HTR-8/SVneo (cell line): ENCODE measurements at regions not wholly inside any gene's neighbourhood (a gene's known extent, or its start where the extent isn't known, plus 50 kb on each side); places are given as distances from the start of the nearest gene placed in this dataset.
"Not testable (repeated sequence)": the region's sequence is repeated elsewhere in the genome, so short reads cannot be mapped to it uniquely, and the experiment has no call there.

ENCODE experiments used
- DNase-seq: peaks from one replicate; pipeline ENCODE4 v3.0.0; 2011; ENCODE audit warnings: low spot score, mixed read lengths; ENCODE audit not compliant: insufficient read length
- FAIRE-seq: peaks from 2 replicates; lab custom pipeline; 2011; peaks lifted over from hg19 to GRCh38; lab: Jason Lieb, UNC

DNA sequence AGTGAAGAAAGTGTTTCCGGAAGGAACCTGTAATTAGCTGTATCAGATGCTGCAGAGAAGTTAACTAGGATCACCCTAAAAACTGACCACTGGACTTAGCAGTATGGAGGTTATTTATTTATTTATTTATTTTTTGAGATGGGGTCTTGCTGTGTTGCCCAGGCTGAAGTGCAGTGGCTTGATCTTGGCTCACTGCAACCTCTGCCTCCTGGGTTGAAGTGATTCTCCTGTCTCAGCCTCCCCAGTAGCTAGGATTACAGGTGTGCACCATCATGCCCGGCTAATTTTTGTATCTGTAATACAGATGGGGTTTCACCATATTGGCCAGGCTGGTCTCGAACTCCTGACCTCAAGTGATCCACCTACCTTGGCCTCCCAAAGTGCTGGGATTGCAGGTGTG, 156.6 kb upstream of the TBL1XR1 start:
- not testable (repeated sequence) for FAIRE-seq, DNase-seq

DNA sequence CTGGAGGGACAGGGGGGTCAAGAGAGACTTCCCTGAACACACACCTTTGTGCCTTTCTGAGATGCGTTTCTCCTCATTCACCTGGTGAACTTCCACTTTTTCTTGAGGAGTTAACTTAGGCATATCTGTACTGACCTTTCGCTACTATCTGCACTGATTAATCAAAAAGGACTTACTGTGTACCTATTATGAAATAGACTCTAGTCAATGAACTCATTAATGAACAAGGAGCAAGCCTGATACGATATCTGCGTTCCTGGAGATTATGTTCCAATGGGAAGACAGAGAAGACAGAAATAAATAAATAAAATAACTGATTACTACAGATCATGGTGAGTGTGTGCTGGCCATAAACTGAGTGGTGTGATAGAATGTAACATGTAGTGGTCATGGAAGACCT, 157.2 kb upstream of the TBL1XR1 start:
- FAIRE-seq (no peak), DNase-seq (no peak)

DNA sequence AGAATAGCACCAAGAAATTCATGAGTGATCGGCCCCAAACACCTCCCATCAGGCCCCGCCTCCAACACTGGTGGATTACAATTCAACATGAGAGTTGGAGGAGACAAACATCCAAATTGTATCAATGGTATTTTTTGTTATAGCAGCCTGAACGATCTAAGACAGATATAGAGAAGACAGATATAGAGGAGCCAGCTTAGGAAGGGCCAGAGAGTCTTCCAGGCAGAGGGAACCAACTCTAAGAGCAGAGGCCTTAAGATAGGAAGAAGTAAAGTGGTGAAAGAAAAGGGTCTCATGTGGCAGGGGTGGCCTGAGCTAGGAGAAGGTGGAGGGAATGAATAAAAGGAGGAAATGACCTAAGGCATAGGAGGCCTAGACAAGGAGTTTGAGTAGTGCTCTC, 158.8 kb upstream of the TBL1XR1 start:
- FAIRE-seq (no peak), DNase-seq (no peak)

DNA sequence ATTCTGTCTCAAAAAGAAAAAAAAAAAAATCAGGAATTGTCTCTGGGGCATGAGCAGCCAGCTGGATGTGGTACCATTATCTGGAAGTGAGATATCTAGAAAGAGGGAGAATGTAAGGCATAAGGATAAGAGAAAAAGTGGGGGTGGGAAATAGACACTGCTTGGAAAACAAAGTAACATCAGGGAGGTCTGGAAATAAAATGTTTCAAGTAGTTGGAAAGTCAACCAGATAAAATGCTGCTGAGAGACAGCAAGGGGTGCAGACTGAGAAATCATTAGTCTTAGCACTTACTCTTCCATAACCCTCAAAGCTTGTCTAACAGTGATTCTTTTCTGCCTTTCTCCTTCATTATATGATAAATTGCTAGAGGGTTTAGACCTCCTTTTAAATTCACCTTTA, 159.7 kb upstream of the TBL1XR1 start:
- DNase-seq, result no peak
- FAIRE-seq, result no peak

DNA sequence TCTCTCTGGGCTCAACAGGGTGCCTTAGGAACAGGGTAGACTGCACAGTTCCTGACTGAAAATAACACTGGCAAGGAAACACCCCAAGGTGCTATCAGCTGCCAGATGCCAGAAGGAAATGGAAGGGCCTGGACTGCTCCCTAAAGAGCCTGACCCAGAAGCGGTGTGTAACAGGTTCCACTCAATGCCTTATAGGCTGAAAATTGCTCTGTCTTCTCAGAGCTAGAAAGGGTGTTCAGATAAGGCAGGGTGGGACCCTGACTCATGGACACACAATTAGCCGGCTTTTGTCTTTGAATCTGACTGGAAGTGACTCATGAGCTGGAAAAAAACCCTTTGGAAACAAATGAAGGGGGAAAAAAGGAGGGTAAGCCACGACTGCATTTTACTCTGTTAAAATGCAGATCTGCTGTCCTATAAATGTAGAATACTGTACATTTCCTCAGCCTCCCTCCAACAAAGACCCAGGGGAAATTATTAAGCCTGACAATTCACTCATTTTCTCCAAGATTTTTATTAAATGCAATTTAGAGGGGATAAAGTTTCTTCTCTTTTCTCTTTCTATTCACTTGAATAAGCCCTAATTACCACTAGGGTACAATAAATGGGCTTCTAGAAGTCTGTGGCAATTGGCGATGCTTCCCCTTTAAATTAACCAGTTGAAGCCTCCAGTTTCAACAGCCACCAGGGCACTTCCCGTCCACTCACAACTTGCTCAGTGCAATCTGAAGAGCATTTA, 160.2 kb upstream of the TBL1XR1 start:
- DNase-seq (peak; percentile 55), FAIRE-seq (no peak)

DNA sequence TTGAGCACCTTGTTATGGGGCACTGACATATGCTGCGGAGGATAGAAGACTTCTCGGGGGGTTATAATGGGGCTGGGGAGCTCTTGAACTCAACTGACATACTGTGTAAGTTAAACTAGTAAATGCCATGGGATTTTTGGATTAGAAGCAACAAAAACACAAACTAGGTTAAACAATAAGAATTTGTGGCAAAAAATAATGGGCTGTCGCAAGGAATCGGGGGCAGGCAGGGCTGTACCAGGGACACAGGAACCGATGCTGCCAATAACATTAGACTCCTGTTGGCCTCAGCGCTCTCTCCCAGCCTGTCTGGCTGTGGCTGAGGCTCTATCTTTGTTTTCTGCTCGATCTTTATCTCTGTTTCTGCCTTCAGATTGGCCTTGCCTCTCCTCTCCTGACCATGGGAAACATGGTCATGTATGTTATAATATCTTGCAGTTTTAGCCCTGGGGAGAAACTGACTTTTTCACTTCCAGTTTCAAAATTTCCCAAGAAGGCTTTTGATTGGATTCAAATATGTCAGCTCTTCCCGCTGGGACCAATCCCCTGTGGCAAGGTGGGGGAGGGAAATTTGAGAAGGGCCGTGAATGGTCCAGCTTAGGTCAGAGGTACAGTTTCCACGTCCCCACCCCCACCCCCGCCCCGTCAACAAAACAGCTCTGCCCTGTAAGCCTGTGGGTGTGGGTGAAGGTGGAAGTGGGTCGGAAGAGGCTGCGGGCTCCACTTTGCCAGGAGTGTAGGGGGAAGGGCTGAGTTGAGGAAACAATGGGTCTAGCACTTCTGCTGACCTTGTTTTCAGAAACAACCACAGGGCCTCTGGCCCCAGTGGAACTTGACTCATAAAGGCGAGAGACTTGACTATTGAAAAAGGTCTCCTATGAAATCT, 161.1 kb upstream of the TBL1XR1 start:
- FAIRE-seq, result no peak

DNA sequence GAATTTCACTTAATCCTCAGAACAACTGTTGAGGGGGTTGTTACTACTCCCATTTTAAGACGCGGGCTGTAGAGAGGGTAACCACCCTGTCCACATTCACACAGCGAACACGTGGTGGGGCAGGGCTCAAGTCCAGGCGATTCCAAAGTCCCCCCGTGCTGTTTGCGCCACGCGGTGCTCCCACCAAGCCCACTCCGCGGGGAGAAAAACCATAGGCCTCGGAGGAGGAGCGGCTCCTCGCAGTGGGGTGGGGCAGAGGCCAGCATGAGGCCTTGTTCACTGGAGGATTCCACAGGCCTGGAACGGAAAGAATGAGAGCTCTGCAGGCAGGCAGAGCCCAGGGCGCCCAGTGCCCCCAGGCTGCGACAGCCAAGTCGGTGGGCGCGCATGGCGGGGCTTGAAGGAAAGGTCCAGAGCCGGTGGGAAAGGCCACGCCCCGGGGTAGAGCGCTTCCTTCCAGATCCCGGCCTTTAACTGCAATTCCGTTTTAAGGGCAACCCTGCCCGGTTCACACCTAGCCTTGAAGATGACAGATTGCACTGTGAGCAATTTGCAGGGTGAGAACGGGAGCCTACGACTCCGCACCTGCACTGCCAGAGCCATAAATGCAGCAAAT, 161.8 kb upstream of the TBL1XR1 start:
- DNase-seq (no peak), FAIRE-seq (no peak)

More for the DNA sequence above, 161.1 kb upstream of the TBL1XR1 start:
- DNase-seq, result peak; percentile 71

DNA sequence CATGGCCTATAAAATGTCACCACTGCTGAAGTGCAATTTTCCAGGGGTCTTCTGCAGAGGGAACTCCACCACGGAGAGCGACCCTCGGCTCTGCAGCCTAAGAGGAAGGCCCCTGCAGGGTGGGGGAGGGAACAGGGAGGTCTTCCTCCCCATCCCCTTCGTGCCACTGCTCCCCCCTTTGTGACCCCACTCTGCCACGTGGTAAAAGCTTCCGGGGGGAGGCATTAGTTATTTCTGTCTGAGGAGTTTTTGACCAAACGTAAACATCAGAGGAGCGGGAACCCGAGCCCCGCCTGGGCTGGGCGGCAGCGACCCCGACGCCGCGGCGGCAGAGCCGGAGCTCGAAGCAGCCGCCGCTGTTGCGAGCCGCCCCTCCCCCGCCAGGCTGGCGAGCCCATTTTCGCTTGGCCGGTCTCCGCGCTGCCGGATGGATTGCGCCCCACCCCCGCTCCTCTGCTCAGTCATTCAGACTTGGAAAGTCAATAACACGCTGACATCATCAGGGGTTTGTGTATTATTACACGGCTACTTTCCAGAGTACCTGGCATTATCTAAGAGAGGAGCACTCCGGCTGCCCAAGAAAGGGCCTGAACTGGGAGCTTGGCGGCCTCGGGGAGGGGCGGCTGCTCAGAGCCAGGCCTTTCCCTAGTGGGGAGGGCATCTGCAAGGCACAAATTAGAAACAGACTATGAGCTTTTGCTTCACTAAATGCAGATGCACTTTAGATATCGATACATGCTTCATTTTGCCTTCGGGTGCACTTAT, 162.5 kb upstream of the TBL1XR1 start:
- DNase-seq (peak; percentile 96), FAIRE-seq (peak; percentile 36)

DNA sequence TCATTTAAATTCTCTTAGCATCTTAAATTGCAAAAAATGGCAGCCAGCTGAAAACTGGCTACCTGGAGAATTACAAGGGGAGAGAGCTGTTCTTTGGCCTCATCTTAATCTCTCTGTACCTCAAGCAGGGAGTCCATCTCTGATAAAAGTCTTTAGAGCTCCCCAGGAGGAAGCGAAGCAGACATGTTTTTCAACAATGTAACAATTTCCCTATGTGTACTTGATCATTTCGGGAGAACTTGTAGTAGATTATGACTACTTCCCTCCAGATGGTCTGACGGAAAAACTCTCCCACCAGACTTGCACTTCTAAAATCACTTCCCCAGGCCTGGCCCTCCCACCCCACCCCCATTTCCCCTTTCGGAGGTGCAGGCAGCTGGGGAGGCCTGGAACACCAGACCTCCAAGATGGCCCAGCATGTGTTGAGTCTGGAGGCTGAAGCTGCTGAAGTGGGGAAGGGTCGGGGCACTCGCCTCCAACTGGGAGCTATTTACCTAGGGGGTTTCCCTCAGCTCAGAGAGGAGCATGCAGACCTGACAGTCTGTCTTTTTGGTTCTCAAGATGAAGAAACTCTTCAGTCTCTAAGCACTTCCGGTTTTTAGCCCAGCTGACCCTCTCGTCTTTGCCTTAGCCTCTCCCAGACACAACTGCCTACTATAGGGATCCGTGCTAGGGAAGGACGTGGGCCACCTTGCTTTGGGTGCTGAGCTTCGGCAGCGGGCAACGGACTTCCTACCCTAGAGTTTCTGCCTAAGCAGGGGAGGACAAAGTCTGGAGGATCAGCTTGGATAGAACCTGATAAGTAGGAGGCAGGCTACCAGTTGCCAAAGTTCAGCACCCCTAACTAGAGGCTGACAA, 164.0 kb upstream of the TBL1XR1 start:
- no peak for DNase-seq
- FAIRE-seq, result no peak

DNA sequence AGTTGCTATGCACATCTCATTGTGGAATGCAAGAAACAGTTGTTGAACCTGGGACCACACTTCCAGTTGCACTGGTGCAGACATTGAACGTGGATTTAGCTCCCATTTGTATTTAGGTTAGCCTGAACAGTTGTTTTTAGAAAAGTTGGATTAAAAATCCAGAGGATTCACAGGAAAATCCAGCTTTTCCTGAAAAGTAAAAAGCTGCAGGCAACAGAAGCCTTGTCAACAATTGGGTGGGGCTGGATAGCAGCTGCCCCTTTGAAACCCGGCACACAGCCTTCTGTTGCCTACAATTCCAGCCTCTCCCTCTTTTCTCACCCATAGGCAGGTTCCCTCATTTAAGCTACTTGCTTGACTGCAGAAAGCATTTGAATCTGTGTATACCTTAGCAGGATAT, 165.3 kb upstream of the TBL1XR1 start:
- DNase-seq (no peak), FAIRE-seq (no peak)

DNA sequence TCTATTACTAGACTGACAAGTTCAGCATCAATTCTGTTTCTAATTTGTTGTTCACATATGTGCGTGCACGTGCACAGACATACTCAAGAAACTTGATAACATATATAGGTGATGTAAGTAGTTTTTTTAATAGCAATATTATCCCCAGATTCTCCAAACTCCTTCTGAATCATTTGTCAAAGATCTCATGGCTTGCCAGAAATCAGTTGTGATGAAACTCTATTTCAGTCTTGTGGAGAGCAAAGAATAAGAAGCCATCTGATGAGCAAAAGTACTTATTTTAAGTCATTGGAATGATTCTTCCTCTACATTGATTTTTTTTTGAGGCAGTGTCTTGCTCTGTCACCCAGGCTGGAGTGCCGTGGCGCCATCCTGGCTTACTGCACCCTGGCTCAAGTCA, 167.0 kb upstream of the TBL1XR1 start:
- FAIRE-seq, result no peak
- DNase-seq, result no peak

DNA sequence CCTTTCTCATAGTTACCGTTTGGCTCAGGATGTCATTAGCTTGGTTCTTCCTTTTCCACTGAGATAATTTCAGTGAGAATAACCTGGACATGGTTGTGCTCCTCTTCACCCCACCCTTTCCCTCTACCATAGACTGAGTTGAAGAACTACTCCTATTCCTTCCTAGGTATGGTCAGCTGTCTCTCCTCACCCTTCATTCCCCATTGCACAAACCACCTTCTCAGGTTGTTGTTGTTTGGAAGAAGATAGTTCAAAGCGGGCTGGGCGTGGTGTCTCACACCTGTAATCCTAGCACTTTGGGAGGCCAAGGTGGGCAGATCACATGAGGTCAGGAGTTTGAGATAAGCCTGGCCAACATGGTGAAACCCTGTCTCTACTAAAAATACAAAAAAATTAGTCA, 168.0 kb upstream of the TBL1XR1 start:
- DNase-seq, FAIRE-seq: not testable (repeated sequence)

DNA sequence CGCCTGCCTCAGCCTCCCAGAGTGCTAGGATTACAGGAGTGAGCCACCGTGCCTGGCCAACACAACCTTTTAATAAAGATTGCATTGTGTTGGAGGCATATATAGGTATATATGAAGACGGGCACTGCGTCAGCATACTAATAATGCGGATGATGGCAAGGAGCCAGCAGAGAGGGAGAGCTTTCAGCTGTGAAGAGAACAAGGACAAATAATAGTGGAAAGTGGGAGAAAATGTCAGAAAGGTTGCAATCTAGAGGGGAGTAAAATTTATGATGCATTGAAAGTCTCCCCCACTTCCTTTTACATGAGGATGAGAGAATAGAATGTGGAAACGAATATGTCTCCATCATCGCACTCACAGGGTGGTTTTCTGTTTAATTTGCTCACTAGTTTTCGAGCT, 170.5 kb upstream of the TBL1XR1 start:
- DNase-seq (no peak), FAIRE-seq (no peak)

DNA sequence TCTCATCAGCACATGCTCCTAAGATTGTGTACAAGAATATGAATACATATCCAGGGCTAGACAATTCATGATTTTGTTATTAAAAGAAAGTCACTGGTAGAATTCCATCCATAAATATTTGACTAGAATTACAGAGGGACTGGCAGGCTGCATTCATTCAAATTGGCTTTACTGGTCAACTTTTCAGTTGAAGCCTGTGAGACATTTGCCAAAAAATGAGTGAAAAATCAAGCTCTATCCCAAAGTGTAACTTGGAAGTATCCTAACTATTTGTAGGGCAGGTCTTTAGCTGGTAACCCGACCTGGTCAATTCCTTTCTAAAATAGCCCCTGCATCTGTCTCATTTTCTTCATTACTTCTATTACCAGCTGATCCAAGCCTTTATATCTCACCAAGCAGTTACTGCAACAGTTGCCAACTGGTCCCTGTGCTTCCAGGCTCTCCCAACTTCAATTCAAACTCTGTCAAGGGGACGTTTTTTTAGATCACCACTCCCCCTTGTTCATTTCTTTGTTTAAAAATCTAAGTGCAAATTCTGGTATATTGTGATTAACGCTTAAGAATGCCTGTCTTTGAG, 173.1 kb upstream of the TBL1XR1 start:
- no peak for DNase-seq

DNA sequence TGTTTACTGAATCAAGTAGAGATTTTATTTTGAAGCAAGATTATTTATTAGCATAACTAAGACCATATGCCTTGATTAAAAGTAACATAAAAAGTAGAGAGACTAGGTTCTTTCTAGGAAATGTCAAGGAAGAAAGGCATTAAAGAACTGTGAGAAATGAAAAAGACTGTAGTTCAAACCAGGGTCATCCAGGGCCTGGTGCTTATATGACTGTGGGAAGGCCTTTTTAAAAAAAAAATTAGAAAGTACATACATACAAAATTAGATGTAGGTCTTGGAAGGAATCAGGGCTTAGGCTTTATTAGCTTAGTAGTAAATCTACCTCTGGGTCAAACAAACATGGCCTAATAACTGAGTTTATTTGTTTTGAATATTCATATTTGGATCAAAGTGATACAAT, 173.9 kb upstream of the TBL1XR1 start:
- FAIRE-seq (no peak), DNase-seq (no peak)

More for the DNA sequence above, 173.1 kb upstream of the TBL1XR1 start:
- no peak for FAIRE-seq

DNA sequence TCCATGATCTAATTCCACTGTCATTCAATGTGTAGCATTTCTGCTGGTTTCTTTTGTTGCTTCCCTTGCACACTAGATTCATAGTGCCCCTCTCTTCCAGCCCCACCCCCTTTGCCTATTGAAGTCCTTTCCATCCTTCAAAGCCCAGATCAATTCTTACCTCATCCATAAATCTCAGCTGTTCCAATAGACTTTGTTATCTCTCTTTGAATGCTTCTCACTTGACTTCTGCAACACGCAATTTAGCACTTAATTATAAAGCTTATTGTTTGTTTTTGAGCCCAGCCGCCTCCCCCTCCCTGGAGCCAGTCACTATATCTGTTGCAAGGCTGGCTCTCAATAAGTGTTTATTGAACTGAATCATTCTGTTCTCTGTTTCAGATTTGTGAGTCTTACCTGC, 174.6 kb upstream of the TBL1XR1 start:
- FAIRE-seq (no peak), DNase-seq (no peak)

DNA sequence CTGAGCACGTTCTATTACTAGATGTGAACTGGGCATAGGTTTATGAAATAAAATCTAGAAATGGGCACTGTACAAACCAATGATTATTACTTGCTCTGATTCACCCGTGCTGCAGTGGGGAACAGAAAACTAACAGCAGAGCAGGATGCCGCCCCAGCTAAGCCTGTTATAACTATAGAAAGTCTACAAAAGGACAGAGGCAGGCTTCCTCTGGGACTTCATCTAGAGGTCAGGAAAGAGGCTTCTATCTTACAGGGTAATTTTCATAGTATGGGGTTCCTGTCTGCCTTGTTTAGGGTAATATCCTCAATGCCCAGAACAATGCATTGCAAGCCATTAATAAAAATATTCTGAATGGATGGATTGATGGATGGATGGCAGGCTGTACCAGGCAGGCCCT, 177.0 kb upstream of the TBL1XR1 start:
- DNase-seq, result no peak
- no peak for FAIRE-seq

DNA sequence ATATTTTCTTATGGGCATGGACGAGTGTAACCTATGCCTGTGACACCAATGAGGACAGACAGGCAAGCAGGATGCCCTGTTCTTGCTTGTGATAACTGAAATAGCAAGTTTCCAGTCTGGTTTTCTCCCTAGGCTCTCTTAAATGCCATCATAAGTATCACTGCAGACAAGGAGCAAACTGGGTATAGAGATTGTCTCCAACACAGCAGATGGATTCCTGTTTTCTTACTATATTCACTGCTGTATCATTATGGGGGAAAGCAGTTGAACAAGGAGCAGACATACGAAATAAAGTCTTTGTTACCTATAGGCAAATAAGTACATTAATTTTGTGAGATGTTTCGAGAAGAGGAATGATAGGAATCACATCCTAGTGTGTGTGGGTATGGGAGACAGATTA, 178.0 kb upstream of the TBL1XR1 start:
- no peak for DNase-seq
- FAIRE-seq, result no peak

DNA sequence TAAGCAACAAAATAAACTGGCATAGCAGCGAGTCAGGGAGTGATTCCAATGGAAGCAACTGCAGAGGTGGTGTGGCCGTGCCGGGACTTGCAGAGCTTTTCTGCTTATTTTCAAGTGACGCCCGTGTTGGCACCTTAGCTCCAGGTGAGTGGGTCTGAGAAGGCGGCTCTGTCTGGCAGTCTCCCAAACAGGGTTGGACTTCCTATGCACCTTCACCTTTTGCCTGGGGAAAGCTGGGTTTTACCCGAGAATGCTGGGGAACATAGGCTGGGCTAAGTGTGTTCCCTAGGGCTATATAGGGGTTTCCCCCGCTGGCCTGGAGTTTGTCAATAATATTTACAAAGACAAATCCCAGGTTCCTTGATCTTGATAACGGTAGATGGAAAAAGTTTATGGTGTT, 179.9 kb upstream of the TBL1XR1 start:
- FAIRE-seq, result no peak
- DNase-seq, result no peak
